ACC112 (cell line): ENCODE measurements at regions not wholly inside any gene's neighbourhood (a gene's known extent, or its start where the extent isn't known, plus 50 kb on each side); places are given as distances from the start of the nearest gene placed in this dataset.

Source experiments
- H2AFZ ChIP-seq: fragments of 200-600 bp; sonication (generic); one replicate; pipeline ENCODE4 v1.6.0; 2017; ENCODE audit warnings: antibody characterized with exemption, low read length; ENCODE audit not compliant: unreplicated experiment
- H3K27ac ChIP-seq: fragments of 200-600 bp; sonication (generic); 2 replicates; pipeline ENCODE4 v1.5.1; 2014; ENCODE audit warnings: low read depth, mild to moderate bottlenecking, antibody characterized with exemption, low read length, moderate library complexity
- H3K27me3 ChIP-seq: fragments of 200-600 bp; sonication (generic); 2 replicates; pipeline ENCODE4 v1.6.1; 2014; ENCODE audit warnings: mild to moderate bottlenecking, antibody characterized with exemption, low read length, moderate library complexity, mixed read lengths; ENCODE audit not compliant: insufficient read depth
- H3K36me3 ChIP-seq: fragments of 200-600 bp; sonication (generic); 2 replicates; pipeline ENCODE4 v1.6.1; 2016; ENCODE audit warnings: mild to moderate bottlenecking, antibody characterized with exemption, low read length, moderate library complexity, mixed read lengths; ENCODE audit not compliant: insufficient read depth
- H3K4me1 ChIP-seq: fragments of 200-600 bp; sonication (generic); one replicate; pipeline ENCODE4 v1.6.1; 2016; ENCODE audit warnings: low read length, mixed read lengths; ENCODE audit not compliant: insufficient read depth, unreplicated experiment, control insufficient read depth
- H3K4me3 ChIP-seq: fragments of 200-600 bp; sonication (generic); 2 replicates; pipeline ENCODE4 v1.5.1; 2014; ENCODE audit warnings: mild to moderate bottlenecking, low read depth, low read length
- H3K79me2 ChIP-seq: fragments of 200-600 bp; sonication (generic); one replicate; pipeline ENCODE4 v1.6.0; 2016; ENCODE audit warnings: low read length; ENCODE audit not compliant: control insufficient read depth, unreplicated experiment, insufficient read depth

- Histone ChIP-seq H3K27me3 (0 out of 2 replicates have a peak, but pooled peaks cover 6% of the 10 kb centered on the region), H3K27ac (no peak overlapping the region), H3K4me1 (no peaks in the 10 kb centered on the region), H3K4me3 (no peak overlapping the region), H3K36me3 (no peaks in the 10 kb centered on the region), H2AFZ (no peak overlapping the region), H3K79me2 (no peaks in the 10 kb centered on the region)
Observed at GRCh38 chr17:79509008-79509407, 101.8 kb downstream of the RBFOX3 start.

GRCh38 chr17:79508291-79508716, 102.5 kb downstream of the RBFOX3 start:
- Histone ChIP-seq H3K4me1 (no peaks in the 10 kb centered on the region), H3K27ac (no peak overlapping the region), H3K4me3 (no peak overlapping the region), H2AFZ (no peak overlapping the region), H3K36me3 (no peaks in the 10 kb centered on the region), H3K27me3 (0 out of 2 replicates have a peak, but pooled peaks cover 7% of the 10 kb centered on the region), H3K79me2 (no peaks in the 10 kb centered on the region)

GRCh38 chr17:79506955-79507354, 103.9 kb downstream of the RBFOX3 start:
- Histone ChIP-seq H3K27me3 (peaks cover 9% of the 10 kb centered on the region), H3K36me3 (no peaks in the 10 kb centered on the region), H2AFZ (no peak overlapping the region)

GRCh38 chr17:79506150-79506870, 104.5 kb downstream of the RBFOX3 start:
- Histone ChIP-seq H3K4me3 (no peak overlapping the region), H3K27ac (no peak overlapping the region), H3K79me2 (no peaks in the 10 kb centered on the region), H2AFZ (no peak overlapping the region), H3K4me1 (no peaks in the 10 kb centered on the region), H3K27me3 (peaks cover 16% of the 10 kb centered on the region), H3K36me3 (no peaks in the 10 kb centered on the region)

More at GRCh38 chr17:79506955-79507354, 103.9 kb downstream of the RBFOX3 start:
- H3K4me1 ChIP-seq, result no peaks in the 10 kb centered on the region
- H3K4me3 ChIP-seq, result no peak overlapping the region
- no peaks in the 10 kb centered on the region for H3K79me2 ChIP-seq
- no peak overlapping the region for H3K27ac ChIP-seq

- H3K27me3 ChIP-seq, result peaks cover 25% of the 10 kb centered on the region
- H3K36me3 ChIP-seq, result no peaks in the 10 kb centered on the region
- H2AFZ ChIP-seq, result no peak overlapping the region
- H3K27ac ChIP-seq, result no peak overlapping the region
- no peaks in the 10 kb centered on the region for H3K79me2 ChIP-seq
- no peak overlapping the region for H3K4me3 ChIP-seq
- H3K4me1 ChIP-seq, result no peaks in the 10 kb centered on the region
Observed at GRCh38 chr17:79505199-79505598, 105.7 kb downstream of the RBFOX3 start.

- Histone ChIP-seq H2AFZ (no peak overlapping the region), H3K27ac (no peak overlapping the region), H3K79me2 (no peaks in the 10 kb centered on the region), H3K4me3 (no peak overlapping the region), H3K4me1 (no peaks in the 10 kb centered on the region), H3K36me3 (no peaks in the 10 kb centered on the region), H3K27me3 (peaks cover 25% of the 10 kb centered on the region)
Observed at GRCh38 chr17:79504181-79504605, 106.7 kb downstream of the RBFOX3 start.

- no peaks in the 10 kb centered on the region for H3K4me1 ChIP-seq
- H3K27me3 ChIP-seq, result peaks cover 25% of the 10 kb centered on the region
- no peaks in the 10 kb centered on the region for H3K79me2 ChIP-seq
- no peaks in the 10 kb centered on the region for H3K36me3 ChIP-seq
- H3K4me3 ChIP-seq, result no peak overlapping the region
- no peak overlapping the region for H3K27ac ChIP-seq
- H2AFZ ChIP-seq, result no peak overlapping the region
Observed at GRCh38 chr17:79503126-79503839, 107.6 kb downstream of the RBFOX3 start.

- peaks cover 25% of the 10 kb centered on the region for H3K27me3 ChIP-seq
- no peak overlapping the region for H3K4me3 ChIP-seq
Observed at GRCh38 chr17:79501910-79502309, 108.9 kb downstream of the RBFOX3 start.

GRCh38 chr17:79500745-79501618, 109.9 kb downstream of the RBFOX3 start:
- H3K27me3 ChIP-seq, result peaks cover 25% of the 10 kb centered on the region
- no peak overlapping the region for H2AFZ ChIP-seq
- no peaks in the 10 kb centered on the region for H3K79me2 ChIP-seq
- no peaks in the 10 kb centered on the region for H3K4me1 ChIP-seq
- no peak overlapping the region for H3K27ac ChIP-seq
- no peak overlapping the region for H3K4me3 ChIP-seq
- no peaks in the 10 kb centered on the region for H3K36me3 ChIP-seq

More at GRCh38 chr17:79501910-79502309, 108.9 kb downstream of the RBFOX3 start:
- Histone ChIP-seq H2AFZ (no peak overlapping the region), H3K36me3 (no peaks in the 10 kb centered on the region), H3K27ac (no peak overlapping the region), H3K79me2 (no peaks in the 10 kb centered on the region), H3K4me1 (no peaks in the 10 kb centered on the region)

- no peak overlapping the region for H2AFZ ChIP-seq
- H3K36me3 ChIP-seq, result no peaks in the 10 kb centered on the region
- no peaks in the 10 kb centered on the region for H3K79me2 ChIP-seq
- H3K27ac ChIP-seq, result no peak overlapping the region
- peaks cover 17% of the 10 kb centered on the region for H3K27me3 ChIP-seq
- H3K4me3 ChIP-seq, result no peak overlapping the region
- no peaks in the 10 kb centered on the region for H3K4me1 ChIP-seq
Observed at GRCh38 chr17:79498854-79499253, 112.0 kb downstream of the RBFOX3 start.
